DOHH2 (cell line): ENCODE measurements at regions not wholly inside any gene's neighbourhood (a gene's known extent, or its start where the extent isn't known, plus 50 kb on each side); places are given as distances from the start of the nearest gene placed in this dataset.

Experiments
- CTCF ChIP-seq: fragments of 200-600 bp; sonication (generic); IDR thresholded peaks from one replicate; pipeline ENCODE4 v1.5.1; 2014; ENCODE audit warnings: antibody characterized with exemption, mild to moderate bottlenecking, low read depth, low read length; ENCODE audit not compliant: poor library complexity, severe bottlenecking
- EZH2phosphoT487 ChIP-seq: fragments of 200-600 bp; sonication (generic); IDR thresholded peaks from 2 replicates; pipeline ENCODE4 v1.6.1; 2017; ENCODE audit warnings: borderline replicate concordance, mild to moderate bottlenecking, antibody characterized with exemption, low read length, moderate library complexity, mixed read lengths

- no peak for TF ChIP-seq CTCF
- no peak for TF ChIP-seq EZH2phosphoT487
Measured at GRCh38 chr2:59083075-59083828, 842.1 kb upstream of the FANCL start.
